Breast epithelium (tissue), 3 donors: ENCODE measurements at regions not wholly inside any gene's neighbourhood (a gene's known extent, or its start where the extent isn't known, plus 50 kb on each side); places are given as distances from the start of the nearest gene placed in this dataset.

Experiments
- CTCF ChIP-seq, 3 donors: fragments of 450-650 bp; IDR thresholded peaks; one replicate each; pipeline ENCODE4 v1.5.1; 2016 to 2017; ENCODE audit warnings: antibody characterized with exemption in 3 of 3, mild to moderate bottlenecking in 3 of 3, moderate library complexity in 3 of 3
- POLR2A ChIP-seq: fragments of 450-650 bp; IDR thresholded peaks from one replicate; pipeline ENCODE4 v1.6.1; 2016; ENCODE audit warnings: antibody characterized with exemption, mild to moderate bottlenecking, moderate library complexity
- POLR2AphosphoS5 ChIP-seq, 3 donors: sonication (generic); formaldehyde crosslinking; IDR thresholded peaks; one replicate each; pipeline ENCODE4 v1.6.1; 2017; ENCODE audit warnings: antibody characterized with exemption in 3 of 3

GRCh38 chrX:83336454-83336853, 171.6 kb upstream of the POU3F4 start:
- TF ChIP-seq POLR2AphosphoS5 (IDR thresholded peaks at IDR 0.05) (no peak), CTCF (IDR thresholded peaks at IDR 0.05) (no peak), POLR2A (no peak)
